NCI-H446 (cell line): ENCODE measurements at regions not wholly inside any gene's neighbourhood (a gene's known extent, or its start where the extent isn't known, plus 50 kb on each side); places are given as distances from the start of the nearest gene placed in this dataset.
"Not testable (repeated sequence)": the region's sequence is repeated elsewhere in the genome, so short reads cannot be mapped to it uniquely, and the experiment has no call there.

ENCODE experiments used
- DNase-seq, 2 experiments: peaks; one replicate each; lab custom pipeline; 2025; lab: John Stamatoyannopoulos, UW

DNA sequence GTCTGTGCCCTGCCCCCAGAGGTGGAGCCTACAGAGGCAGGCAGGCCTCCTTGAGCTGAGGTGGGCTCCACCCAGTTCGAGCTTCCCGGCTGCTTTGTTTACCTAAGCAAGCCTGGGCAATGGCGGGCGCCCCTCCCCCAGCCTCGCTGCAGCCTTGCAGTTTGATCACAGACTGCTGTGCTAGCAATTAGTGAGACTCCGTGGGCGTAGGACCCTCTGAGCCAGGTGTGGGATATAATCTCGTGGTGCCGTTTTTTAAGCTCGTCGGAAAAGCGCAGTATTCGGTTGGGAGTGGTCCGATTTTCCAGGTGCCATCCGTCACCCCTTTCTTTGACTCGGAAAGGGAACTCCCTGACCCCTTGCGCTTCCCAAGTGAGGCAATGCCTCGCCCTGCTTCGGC lies 383.1 kb upstream of the ZEB2 start:
- not testable (repeated sequence) for DNase-seq

DNA sequence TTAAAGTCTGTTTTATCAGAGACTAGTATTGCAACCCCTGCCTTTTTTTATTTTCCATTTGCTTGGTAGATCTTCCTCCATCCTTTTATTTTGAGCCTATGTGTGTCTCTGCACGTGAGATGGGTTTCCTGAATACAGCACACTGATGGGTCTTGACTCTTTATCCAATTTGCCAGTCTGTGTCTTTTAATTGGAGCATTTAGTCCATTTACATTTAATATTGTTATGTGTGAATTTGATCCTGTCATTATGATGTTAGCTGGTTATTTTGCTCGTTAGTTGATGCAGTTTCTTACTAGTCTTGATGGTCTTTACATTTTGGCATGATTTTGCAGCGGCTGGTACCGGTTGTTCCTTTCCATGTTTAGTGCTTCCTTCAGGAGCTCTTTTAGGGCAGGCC lies 381.5 kb upstream of the ZEB2 start:
- not testable (repeated sequence) for DNase-seq

DNA sequence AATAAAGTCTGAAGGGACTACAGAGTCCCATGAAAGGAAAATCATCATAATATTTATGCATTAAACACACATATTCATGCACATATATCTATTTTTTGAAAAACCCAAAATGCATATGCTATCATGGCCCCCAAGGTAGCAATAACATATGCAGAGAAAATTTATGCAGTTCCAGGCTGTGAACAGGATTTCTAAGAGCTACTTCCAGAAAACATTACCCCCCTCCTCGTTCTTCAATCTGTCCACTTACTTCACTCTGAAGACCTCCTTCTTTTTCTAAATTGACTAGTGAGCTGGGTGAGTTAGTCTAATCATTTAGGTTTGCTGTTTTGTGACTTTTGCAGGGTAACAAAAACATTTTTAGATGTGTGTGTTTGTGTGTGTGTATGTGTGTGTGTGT lies 376.4 kb upstream of the ZEB2 start:
- no peak for DNase-seq

DNA sequence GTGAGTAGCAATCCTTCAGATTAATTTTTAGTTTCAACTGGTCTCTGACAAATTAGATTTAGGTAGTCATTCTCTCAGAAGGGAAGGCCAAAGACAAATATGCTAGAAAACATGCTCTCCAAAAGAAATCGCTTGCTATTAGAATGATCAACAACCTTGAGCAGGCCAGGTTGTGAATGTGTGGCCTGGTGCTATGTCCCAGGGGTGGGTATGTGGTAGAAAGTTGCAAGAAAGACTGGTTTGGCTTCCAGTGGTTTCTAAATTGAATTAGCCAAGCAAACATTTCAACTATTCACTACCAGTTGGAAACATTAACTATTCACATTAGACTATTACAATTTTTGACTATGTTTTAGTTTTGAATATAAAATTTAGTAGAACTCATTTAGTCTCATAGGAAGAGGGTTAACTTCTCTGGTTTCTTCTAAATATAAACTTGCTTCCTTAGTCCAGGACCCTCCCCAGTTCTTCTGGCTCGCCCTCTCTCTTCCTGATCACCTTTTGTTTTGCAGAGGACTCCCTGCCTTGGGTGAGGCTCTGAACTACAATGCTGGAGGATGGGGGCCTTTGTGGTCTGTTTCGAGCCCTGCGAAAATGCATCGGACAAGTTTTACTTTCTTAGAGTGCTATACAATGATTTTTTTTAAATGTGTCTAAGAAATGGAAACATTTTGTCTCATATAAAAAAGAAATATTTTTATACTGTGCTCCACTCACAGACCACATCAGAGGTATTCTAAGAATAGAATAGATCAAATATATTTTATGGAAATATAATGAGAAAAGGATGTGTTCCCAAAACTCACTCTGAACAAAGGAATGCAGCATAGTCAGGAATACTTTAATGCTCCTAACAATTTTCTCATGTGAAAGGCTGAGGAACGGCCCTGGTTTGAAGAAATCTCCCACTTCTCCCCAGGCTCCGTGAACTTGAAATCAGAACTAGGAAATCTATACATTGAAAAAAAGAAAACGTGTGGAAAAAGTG lies 375.0 kb upstream of the ZEB2 start:
- no peak for DNase-seq

DNA sequence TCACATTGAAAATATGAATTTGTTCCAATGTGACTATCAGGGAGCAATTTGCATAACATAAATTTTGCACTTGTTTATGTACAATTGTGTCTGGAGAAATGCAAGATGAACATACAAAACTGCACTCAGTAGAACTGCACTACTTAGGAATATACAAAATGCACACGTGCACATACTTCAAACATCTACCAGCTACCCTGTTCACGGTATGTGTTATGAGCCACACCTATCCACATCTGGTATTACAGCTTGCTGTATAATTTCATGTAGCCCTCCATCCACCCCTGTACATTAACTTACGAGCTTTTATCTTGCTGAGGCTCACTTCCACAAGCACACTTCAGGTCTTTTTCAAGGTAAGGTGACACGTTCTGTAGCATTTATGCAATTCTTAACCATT lies 373.5 kb upstream of the ZEB2 start:
- no peak for DNase-seq

DNA sequence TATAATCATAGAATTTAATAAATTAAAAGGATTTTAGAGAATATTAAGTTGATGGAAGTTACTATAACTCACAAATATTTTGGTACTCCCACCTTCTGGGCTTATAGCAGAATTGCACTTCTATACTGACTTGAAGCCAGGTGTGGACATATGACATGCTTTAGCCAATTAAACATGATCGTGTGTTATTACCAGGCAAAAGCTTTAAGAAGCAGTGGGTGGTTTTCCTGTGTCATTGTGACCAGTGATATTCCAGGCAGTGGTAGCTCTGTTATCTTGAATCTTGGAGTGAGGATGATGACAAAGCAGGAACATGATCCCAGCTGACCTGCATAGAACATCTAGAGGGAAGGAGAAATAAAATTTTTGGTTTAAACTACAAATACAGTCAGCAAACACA lies 370.9 kb upstream of the ZEB2 start:
- no peak for DNase-seq

DNA sequence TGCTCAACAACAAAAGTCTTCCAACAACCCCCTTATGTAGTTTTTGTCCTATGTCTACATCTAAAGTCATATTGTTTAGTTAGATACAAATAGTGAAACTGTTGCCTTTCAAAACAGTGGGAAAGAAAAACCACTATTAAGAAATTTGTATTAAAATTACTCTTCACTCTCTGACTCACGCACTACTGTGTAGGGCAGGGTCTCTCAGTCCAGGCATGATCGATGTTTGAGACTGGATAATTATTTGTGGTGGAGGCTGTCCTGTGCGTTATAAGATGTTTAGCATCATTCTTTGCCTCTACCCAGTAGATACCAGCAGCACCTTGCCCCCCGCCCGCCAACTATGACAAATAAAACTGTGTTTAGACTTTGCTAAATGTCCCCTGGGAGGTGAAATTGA lies 369.4 kb upstream of the ZEB2 start:
- no peak for DNase-seq

DNA sequence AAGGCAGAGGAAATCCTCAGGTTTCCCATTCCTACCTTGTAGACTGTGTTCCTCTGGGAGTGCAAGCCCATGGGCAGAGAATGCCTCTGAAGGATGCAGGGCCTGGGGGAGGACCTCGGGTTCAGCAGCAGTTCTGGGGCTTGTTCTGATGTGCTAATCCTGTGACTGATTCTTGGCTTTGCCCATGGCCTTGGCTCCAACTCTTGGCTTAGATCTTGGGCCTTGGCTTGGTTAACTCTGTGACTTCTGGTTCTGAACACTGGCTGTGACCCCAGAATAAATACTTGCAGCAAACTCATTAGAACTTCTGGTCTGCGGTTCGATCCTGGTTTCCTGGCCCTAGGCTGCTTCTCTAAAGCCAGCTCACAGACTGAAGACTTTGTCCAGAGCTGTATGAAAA lies 366.9 kb upstream of the ZEB2 start:
- DNase-seq = peak; percentile 48 to 83

DNA sequence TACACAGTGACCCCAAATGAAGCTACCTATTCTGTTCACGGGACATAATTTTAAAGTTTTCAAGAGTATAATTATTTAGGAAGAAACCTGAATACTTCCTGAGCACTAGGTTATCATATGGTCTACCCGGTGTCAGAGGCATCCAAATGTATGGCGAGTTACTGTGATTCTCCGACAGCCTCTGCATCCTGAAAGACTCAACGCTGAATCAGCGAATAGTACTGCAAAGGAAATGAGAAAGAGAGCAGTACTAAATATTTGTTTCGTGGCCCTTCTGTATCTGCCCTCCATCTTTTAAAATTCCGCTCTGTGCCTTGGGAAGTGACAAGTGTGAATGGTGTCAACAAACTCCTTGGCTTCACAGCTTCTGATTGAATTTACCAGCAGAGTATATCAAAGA lies 358.0 kb upstream of the ZEB2 start:
- no peak for DNase-seq

DNA sequence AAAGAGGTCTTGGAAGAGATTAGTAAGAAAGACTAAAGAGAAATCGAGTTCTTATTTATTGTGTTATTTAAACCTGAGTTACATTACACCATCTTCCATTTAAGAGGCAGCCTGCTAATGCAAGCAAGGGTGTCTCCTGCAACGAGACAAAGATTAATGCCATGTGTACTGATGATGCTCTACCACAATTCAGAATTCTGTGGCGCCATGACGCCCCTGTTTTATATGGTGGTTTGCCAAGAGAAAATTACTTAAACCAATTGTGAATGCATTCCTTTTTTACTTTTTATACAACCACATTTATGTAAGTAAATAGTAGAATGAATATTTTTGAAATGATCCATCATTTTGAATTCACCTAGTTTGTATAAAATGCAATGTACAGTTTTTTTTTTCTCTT lies 356.1 kb upstream of the ZEB2 start:
- DNase-seq = no peak

DNA sequence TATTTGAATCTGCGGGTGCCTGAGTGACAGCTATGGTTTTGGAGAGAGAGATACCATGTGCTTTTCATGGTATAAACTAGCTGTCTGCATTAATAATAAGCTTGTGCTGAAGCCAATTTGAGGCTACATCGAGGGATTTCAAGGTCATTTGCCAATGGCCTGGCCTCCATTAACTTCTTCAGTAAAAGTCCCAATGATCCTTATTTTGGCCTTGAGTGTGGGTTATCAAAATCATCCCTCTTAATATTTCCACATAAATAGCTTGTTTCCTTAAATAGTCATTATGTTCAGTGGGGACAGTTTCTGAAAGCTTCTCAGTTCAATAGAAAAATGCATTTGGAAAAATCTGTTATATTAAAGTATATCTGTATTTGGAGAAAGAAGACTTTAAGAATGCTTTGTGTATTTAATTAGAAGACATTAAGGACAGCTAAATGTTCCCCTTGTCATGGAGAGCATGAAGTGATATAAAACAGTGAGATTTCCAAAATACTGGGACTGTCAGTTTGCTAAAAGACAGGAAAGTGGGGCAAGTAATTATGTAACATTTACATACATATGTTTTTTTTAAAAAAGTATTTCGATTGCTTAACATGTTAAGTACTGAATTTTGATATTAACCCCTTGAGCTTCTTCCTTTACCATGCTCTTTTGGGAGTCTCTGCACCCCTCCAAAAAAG lies 355.5 kb upstream of the ZEB2 start:
- no peak for DNase-seq

DNA sequence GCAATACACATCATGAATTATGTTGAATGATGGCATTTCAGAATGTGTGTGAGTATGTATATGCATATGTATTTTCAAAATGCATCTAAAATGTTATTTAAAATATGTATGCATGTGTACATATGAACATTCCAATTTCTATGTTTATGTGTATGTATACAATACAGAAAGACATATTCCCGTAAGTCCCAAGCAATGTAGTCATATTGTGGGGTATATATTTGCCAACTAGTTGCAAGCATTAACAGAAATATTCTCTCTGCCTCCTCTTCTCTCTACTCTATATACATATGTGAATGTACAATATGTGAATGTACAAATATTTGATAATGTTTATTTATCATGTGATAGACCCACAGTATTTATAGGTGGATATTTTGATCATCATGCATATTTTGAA lies 345.8 kb upstream of the ZEB2 start:
- DNase-seq = no peak

DNA sequence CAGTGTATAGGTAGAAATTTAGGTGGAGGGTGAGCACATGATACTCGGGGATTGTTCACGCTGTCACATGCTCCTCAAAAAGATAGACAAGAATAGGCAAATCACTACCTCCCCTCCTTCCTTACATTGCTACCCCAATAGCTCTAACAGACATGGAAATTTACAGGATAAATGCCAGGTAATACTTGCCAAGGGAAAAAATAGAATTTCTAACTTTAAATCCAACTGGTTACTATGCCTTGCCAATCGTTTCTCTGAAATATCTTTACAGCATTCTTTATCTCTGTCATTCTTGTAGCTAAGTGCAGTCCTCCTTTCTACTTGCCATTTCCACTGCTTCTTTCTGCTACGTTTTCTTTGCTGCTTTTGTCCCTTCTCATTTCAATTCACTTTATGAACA lies 339.8 kb upstream of the ZEB2 start:
- no peak for DNase-seq

DNA sequence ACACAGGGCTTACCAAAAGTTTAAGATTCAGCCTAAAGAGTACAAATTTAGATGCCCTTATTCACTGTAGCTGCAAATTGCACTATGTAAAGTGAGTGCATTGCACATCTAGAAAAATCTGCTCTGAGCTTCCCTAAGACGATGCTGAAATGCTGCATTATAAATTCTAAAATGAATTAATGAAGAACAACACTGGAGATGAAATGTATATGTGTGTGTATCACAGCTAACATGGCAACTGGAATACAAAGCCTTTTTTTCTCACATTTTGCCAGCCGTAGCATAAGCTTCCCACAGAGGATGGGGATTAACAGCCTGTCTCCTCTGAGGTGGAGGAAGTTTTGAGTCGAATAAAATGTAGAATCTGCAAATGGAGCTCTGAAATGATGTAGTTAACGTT lies 338.3 kb upstream of the ZEB2 start:
- DNase-seq = no peak

DNA sequence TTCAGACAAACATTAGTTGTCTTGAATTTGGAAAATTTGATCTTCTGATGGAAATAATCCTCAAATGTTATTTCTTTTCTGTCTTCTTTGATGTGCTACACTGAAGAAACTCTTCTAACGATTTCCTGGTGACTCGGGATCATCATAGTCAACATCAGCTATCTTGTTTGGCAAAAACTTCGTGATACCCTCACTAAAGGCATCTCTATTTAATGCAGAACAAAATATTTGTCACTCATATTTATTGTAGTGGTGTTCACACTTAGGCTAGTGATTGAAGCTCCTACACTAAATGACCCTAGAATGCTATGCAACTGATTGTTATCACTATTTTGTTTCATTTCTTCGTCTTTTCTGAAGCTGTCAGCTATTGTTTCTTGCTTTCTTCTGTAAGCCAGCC lies 334.7 kb upstream of the ZEB2 start:
- DNase-seq = no peak

DNA sequence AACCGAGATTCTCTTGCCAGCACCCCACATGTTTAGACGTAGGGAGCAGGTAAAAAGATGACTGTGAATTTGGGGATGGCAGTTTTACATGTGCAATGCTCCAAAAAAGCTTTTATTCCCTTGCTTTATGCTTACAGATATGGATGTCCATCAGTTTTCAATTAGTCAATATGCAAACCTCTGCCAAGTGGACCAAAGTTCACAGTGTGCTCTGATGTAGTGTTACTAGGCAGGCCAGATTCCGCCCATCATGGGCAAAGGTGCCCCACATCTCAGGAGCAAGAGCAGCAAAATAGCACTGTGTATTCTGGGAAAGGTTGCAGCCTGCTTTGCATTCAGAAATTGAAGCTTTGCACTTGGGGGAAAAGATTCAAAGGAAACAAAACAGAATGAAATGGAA lies 329.7 kb upstream of the ZEB2 start:
- DNase-seq = no peak

DNA sequence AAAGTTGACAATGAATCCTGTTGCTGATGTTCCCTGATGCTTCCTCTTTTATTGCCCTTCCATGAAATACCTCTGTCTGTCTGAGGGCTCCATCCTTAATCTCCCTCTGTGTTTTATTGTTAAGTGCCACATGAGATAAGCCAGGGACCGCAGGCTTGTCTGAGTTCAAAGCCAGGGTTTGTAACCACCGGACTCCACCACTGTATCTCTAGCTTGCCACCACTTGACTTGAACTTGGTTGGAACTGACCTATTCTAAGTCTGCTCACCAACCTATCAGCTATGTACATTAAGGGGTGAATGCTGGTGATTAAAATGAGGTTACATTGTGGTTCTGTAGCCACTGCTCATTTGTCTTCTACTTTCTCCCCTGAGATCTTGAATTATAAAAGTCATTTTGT lies 328.5 kb upstream of the ZEB2 start:
- no peak for DNase-seq

DNA sequence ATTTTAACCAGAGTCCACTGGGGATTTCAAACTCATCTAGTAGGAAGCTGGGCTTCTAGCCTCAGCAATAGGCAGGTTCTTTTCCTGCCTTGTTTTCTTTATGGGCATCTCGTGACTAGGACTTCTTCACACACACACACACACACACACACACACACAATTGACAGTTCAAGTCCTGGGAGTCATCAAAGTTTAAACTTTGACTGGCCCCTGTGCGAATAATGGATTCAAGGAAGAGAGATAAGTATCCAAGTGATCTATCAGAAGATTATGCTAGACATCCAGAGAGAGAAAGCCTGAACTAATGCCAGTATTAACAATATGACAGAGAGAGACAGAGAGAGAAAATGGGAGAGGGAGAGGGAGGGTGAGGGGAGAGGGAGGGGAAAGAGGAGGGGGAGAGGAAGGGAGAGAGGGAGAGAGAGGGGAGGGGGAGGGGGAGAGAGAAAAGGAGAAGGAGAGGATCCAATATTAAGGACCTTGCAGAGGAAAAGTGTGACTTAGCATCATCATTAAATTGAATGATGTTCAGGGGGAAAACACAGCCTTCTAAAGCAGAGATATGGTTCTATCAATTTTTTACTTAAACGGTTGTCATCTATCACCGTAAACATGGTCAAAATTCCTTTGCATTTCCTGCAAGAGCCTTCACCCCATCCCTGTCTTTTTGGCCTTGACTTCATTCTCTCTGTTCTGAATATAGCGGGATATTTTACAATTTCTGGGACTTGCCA lies 327.6 kb upstream of the ZEB2 start:
- DNase-seq = no peak

DNA sequence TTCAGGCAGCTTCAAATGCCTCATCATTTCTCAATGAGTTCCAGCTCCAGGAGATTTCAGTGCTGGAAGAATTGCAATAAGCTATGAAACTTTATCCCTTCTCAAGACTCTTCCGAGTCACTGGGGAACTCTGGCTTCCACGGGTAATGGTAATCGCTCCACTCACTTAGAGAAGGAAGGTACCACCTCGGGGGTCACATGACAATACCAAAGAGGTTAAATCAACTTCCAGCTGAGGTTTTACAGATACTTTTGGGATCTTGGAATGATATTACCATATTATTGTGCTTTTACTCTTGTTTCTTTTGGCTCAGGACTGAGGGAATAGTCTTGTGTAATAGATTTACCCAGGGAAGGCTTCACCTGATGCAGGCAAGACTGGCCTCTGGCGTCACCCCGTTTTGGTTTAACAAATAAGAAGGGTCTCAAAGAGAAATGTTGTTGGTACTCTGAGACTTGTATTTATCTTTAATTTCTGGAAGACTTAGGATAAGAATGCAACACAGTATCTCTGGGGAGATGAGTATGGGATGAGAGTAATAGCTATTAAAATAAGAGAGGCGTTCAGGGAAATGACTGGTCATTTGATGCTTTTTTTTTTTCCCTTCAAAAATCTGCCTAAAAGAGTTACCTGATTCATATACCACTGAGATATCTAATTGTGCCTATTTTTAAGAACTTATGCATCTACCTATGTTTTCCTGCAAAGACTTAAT lies 316.9 kb upstream of the ZEB2 start:
- DNase-seq = no peak

DNA sequence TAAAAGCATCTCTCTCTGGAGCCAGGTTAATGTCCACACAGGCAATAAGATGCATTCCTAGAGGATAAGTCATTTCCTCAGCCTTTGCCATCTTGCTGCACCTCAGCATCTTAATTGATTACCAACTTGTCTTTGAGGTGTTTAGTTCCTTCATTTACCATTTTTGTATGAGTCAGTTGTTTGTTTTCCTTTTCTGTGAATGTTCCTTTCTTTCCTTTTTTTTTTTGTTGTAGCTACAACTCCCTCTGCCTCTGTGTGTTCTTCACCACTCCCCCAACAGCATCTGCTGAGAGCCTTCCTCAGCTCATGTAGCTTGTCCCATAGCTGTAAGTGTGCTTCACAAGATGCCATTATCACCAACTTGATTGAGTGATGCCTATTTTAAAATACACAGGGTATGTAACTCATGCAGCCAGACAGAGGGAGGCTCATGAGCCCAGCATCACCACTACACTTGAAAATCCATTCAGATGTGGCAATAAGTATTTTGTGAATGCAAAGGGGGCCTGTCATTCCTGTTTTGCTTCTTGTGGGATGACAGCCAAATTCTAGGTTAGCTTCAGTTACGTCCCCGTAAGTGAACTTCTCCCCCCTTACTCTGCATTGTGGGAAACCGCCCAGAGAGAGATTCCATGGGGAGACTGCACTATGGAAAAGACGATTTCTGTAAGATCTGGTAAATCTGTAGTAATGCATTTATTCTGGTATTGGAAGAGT lies 315.9 kb upstream of the ZEB2 start:
- no peak for DNase-seq

DNA sequence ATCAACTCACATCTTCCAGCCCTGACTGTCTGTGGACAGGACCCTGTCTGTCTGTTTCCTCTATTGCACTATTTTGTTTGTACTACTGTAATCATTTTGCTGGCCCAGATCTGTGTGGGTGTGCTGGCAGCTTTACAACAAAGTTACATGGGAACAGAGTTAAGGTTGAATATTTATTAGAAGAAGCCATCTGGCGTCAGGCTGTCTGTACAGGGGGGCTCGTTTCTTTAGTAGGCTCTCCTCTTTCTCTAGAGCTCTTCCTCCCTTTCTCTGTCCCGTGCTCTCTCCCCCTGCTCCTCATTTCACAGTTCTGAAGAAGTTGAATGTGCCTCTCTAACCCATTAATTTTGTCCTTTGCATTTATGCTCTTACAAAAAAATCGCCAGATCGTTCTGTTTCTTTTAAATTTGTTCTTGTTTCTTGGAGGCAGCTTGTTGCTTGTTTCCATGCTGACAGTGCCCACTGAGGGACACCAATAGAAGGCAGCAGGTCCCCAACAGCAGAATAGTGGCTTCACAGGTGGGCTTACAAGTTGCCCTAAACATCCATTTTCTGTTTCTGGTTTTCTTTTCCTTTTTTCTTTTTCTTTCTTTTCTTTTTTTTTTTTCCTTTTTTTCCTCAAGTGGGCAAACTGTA lies 315.2 kb upstream of the ZEB2 start:
- peak; percentile 27 to 72 for DNase-seq
